Prostate gland (tissue), 2 donors: ENCODE measurements at regions not wholly inside any gene's neighbourhood (a gene's known extent, or its start where the extent isn't known, plus 50 kb on each side); places are given as distances from the start of the nearest gene placed in this dataset.
"Not testable (repeated sequence)": the region's sequence is repeated elsewhere in the genome, so short reads cannot be mapped to it uniquely, and the experiment has no call there.

Experiments used
- DNase-seq: peaks from one replicate; pipeline ENCODE4 v3.0.0-alpha.2; 2019; ENCODE audit warnings: low spot score
- H3K27ac ChIP-seq, 2 donors: fragments of 200-600 bp; sonication (generic); 2 replicates each; pipeline ENCODE4 v1.5.1; 2017 to 2019
- H3K27me3 ChIP-seq: fragments of 200-600 bp; sonication (generic); replicated peaks from 2 replicates; pipeline ENCODE4 v1.5.1; 2019; ENCODE audit not compliant: insufficient read depth
- H3K36me3 ChIP-seq, 2 donors: fragments of 200-600 bp; sonication (generic); 1 replicate in 1 of 2; 2 replicates in 1 of 2; pipeline versions ENCODE4 v1.5.1 to v1.8.1; 2017 to 2019
- H3K4me1 ChIP-seq: fragments of 200-600 bp; sonication (generic); replicated peaks from 2 replicates; pipeline ENCODE4 v1.5.1; 2019
- H3K4me3 ChIP-seq, 2 donors: fragments of 200-600 bp; sonication (generic); 2 replicates each; pipeline ENCODE4 v1.5.1; 2017 to 2019
- H3K9me3 ChIP-seq: fragments of 200-600 bp; sonication (generic); 2 replicates; pipeline ENCODE4 v1.5.1; 2017
- CTCF ChIP-seq, 4 experiments: fragments of 200-600 bp in 2 of 4; fragments of 450-650 bp in 2 of 4; sonication (generic) in 2 of 4; IDR thresholded peaks; 1 replicate in 3 of 4; 2 replicates in 1 of 4; pipeline ENCODE4 v1.5.1; 2016 to 2019; ENCODE audit warnings: antibody characterized with exemption in 4 of 4, mild to moderate bottlenecking in 2 of 4, moderate library complexity in 2 of 4
- POLR2A ChIP-seq: fragments of 450-650 bp; IDR thresholded peaks from one replicate; pipeline ENCODE4 v1.6.1; 2016; ENCODE audit warnings: antibody characterized with exemption, mild to moderate bottlenecking
- POLR2AphosphoS5 ChIP-seq: sonication (generic); formaldehyde crosslinking; IDR thresholded peaks from one replicate; pipeline ENCODE4 v1.6.1; 2017; ENCODE audit warnings: antibody characterized with exemption
- WGBS: methylation state at CpG from one replicate; pipeline ENCODE4 v1.1.5; 2018; 5-methylcytosine and 5-hydroxymethylcytosine counted together
- intact Hi-C: fragments of 100-400 bp; cut with DNase I; formaldehyde crosslinking; loops from one replicate; pipeline ENCODE4 v1.14.2; 2022

- no peak overlapping the region for H3K27ac ChIP-seq
- intact Hi-C loops = no loop called here
- no peak for TF ChIP-seq CTCF (IDR thresholded peaks at IDR 0.05)
- no peak for TF ChIP-seq POLR2A
- TF ChIP-seq POLR2AphosphoS5 = no peak
These were observed 98.3 kb upstream of the UGP2 start for GRCh38 chr2:63743170-63743981.

GRCh38 chr2:63743982-63744966 is 97.4 kb upstream of the UGP2 start:
- Histone ChIP-seq H3K9me3 (no peaks in the 10 kb centered on the region), H3K4me3 (no peak overlapping the region), H3K36me3 (no peaks in the 10 kb centered on the region), H3K4me1 (no peaks in the 10 kb centered on the region), H3K27me3 (no peaks in the 10 kb centered on the region), H3K27ac (no peak overlapping the region)
- TF ChIP-seq CTCF (IDR thresholded peaks at IDR 0.05) (no peak), POLR2A (no peak), POLR2AphosphoS5 (no peak)
- no peak for DNase-seq
- WGBS = 62% methylated on average over 6 of the region's 6 CpGs
- intact Hi-C loops = no loop called here

More at GRCh38 chr2:63743170-63743981, 98.3 kb upstream of the UGP2 start:
- no peaks in the 10 kb centered on the region for H3K27me3 ChIP-seq
- no peak for DNase-seq
- H3K4me1 ChIP-seq = no peaks in the 10 kb centered on the region
- 80% methylated on average over 2 of the region's 2 CpGs for WGBS
- H3K9me3 ChIP-seq = no peaks in the 10 kb centered on the region
- H3K4me3 ChIP-seq = no peak overlapping the region
- no peaks in the 10 kb centered on the region for H3K36me3 ChIP-seq

GRCh38 chr2:63746548-63746947 is 95.1 kb upstream of the UGP2 start:
- whole genome bisulfite sequencing = 50% methylated on average over 8 of the region's 8 CpGs
- H3K36me3 ChIP-seq, H3K9me3 ChIP-seq, H3K4me3 ChIP-seq, H3K27ac ChIP-seq, DNase-seq, H3K27me3 ChIP-seq, intact Hi-C loops, H3K4me1 ChIP-seq: not testable (repeated sequence)

- 95% methylated on average over 3 of the region's 3 CpGs for WGBS
- Histone ChIP-seq H3K4me3 (no peak overlapping the region), H3K4me1 (no peaks in the 10 kb centered on the region), H3K27me3 (no peaks in the 10 kb centered on the region), H3K27ac (no peak overlapping the region), H3K36me3 (no peaks in the 10 kb centered on the region), H3K9me3 (no peaks in the 10 kb centered on the region)
- DNase-seq = no peak
- TF ChIP-seq CTCF (IDR thresholded peaks at IDR 0.05) = no peak
- no peak for TF ChIP-seq POLR2A
- TF ChIP-seq POLR2AphosphoS5 = no peak
- intact Hi-C loops = no loop called here
These were observed 89.8 kb upstream of the UGP2 start for GRCh38 chr2:63751901-63752300.

- TF ChIP-seq POLR2A (no peak), CTCF (IDR thresholded peaks at IDR 0.05) (no peak), POLR2AphosphoS5 (no peak)
- Histone ChIP-seq H3K27me3 (no peaks in the 10 kb centered on the region), H3K27ac (no peak overlapping the region), H3K4me1 (no peaks in the 10 kb centered on the region), H3K9me3 (no peaks in the 10 kb centered on the region), H3K36me3 (no peaks in the 10 kb centered on the region), H3K4me3 (no peak overlapping the region)
- no peak for DNase-seq
- 46% methylated on average over 6 of the region's 6 CpGs for WGBS
- intact Hi-C loops = no loop called here
These were observed 86.5 kb upstream of the UGP2 start for GRCh38 chr2:63755216-63755615.
